Liver (tissue), 8 donors: ENCODE measurements at regions not wholly inside any gene's neighbourhood (a gene's known extent, or its start where the extent isn't known, plus 50 kb on each side); places are given as distances from the start of the nearest gene placed in this dataset.

Source experiments
- DNase-seq: peaks from one replicate; pipeline ENCODE4 v3.0.0-alpha.2; 2017; ENCODE audit warnings: low spot score
- H3K27ac ChIP-seq, 2 donors: one replicate each; pipeline ENCODE4 v1.7.0; 2013; ENCODE audit warnings: inconsistent platforms in 2 of 2, low read length in 2 of 2, control low read depth in 1 of 2, low read depth in 1 of 2, mild to moderate bottlenecking in 1 of 2
- H3K27me3 ChIP-seq, 4 donors: one replicate each; pipeline versions ENCODE4 v1.6.1 to v1.7.0; 2013; ENCODE audit warnings: low read length in 3 of 4, inconsistent platforms in 1 of 4, mild to moderate bottlenecking in 1 of 4, moderate library complexity in 1 of 4; ENCODE audit not compliant: control insufficient read depth in 4 of 4, insufficient read depth in 4 of 4
- H3K36me3 ChIP-seq, 4 donors: one replicate each; pipeline versions ENCODE4 v1.6.1 to v1.7.0; 2013; ENCODE audit warnings: low read length in 3 of 4, mild to moderate bottlenecking in 3 of 4, low read depth in 1 of 4, moderate library complexity in 1 of 4; ENCODE audit not compliant: control insufficient read depth in 4 of 4, insufficient read depth in 3 of 4
- H3K4me1 ChIP-seq, 4 donors: one replicate each; pipeline versions ENCODE4 v1.6.1 to v1.7.0; 2013; ENCODE audit warnings: low read length in 3 of 4, mild to moderate bottlenecking in 3 of 4, moderate library complexity in 1 of 4; ENCODE audit not compliant: control insufficient read depth in 4 of 4, insufficient read depth in 4 of 4
- H3K4me3 ChIP-seq, 3 donors: one replicate each; pipeline versions ENCODE4 v1.6.1 to v1.7.0; 2013; ENCODE audit warnings: low read length in 3 of 3, control low read depth in 1 of 3, low read depth in 1 of 3, mild to moderate bottlenecking in 1 of 3
- H3K9ac ChIP-seq, 2 donors: one replicate each; pipeline ENCODE4 v1.7.0; 2013; ENCODE audit warnings: low read length in 2 of 2, mild to moderate bottlenecking in 2 of 2, moderate library complexity in 2 of 2, control low read depth in 1 of 2, low read depth in 1 of 2
- H3K9me3 ChIP-seq, 4 donors: one replicate each; pipeline versions ENCODE4 v1.6.1 to v1.7.0; 2013; ENCODE audit warnings: low read length in 3 of 4; ENCODE audit not compliant: control insufficient read depth in 4 of 4
- EGR1 ChIP-seq, 2 donors: IDR thresholded peaks; 2 replicates each; pipeline ENCODE4 v1.6.1; 2016 to 2018; ENCODE audit warnings: antibody characterized with exemption in 2 of 2, low read depth in 2 of 2
- FOXA1 ChIP-seq: IDR thresholded peaks from 2 replicates; pipeline ENCODE4 v1.6.1; 2016; ENCODE audit warnings: antibody characterized with exemption
- FOXA2 ChIP-seq: IDR thresholded peaks from 2 replicates; pipeline ENCODE4 v1.6.1; 2016; ENCODE audit warnings: antibody characterized with exemption
- GABPA ChIP-seq, 2 donors: IDR thresholded peaks in 1 of 2; conservative IDR thresholded peaks in 1 of 2; 2 replicates each; pipeline ENCODE4 v1.6.1; 2016; ENCODE audit warnings: antibody characterized with exemption in 2 of 2, mild to moderate bottlenecking in 1 of 2, moderate library complexity in 1 of 2
- HNF4G ChIP-seq: IDR thresholded peaks from 2 replicates; pipeline ENCODE4 v1.6.1; 2016; ENCODE audit warnings: antibody characterized with exemption
- JUND ChIP-seq, 2 donors: IDR thresholded peaks; 2 replicates each; pipeline ENCODE4 v1.6.1; 2016; ENCODE audit warnings: antibody characterized with exemption in 2 of 2
- MAX ChIP-seq: IDR thresholded peaks from 2 replicates; pipeline ENCODE4 v1.6.1; 2016; ENCODE audit warnings: antibody characterized with exemption
- NR2F2 ChIP-seq: IDR thresholded peaks from 2 replicates; pipeline ENCODE4 v1.6.1; 2016; ENCODE audit warnings: antibody characterized with exemption
- RAD21 ChIP-seq, 2 donors: IDR thresholded peaks; 2 replicates each; pipeline ENCODE4 v1.6.1; 2016; ENCODE audit warnings: antibody characterized with exemption in 2 of 2, mild to moderate bottlenecking in 2 of 2
- RXRA ChIP-seq, 2 donors: IDR thresholded peaks; 2 replicates each; pipeline ENCODE4 v1.6.1; 2017 to 2018; ENCODE audit warnings: antibody characterized with exemption in 2 of 2, mild to moderate bottlenecking in 1 of 2
- SP1 ChIP-seq: IDR thresholded peaks from 2 replicates; pipeline ENCODE4 v1.6.1; 2018; ENCODE audit warnings: antibody characterized with exemption, mild to moderate bottlenecking
- TAF1 ChIP-seq: conservative IDR thresholded peaks from 2 replicates; pipeline ENCODE4 v1.6.1; 2016; ENCODE audit warnings: antibody characterized with exemption, mild to moderate bottlenecking
- YY1 ChIP-seq: IDR thresholded peaks from 2 replicates; pipeline ENCODE4 v1.6.1; 2016; ENCODE audit warnings: antibody characterized with exemption, mild to moderate bottlenecking
- ZBTB33 ChIP-seq: IDR thresholded peaks from 2 replicates; pipeline ENCODE4 v1.6.1; 2016; ENCODE audit warnings: antibody characterized with exemption
- WGBS: extraction: QIAGEN DNeasy Blood & Tissue Kit; methylation state at CpG from one replicate; pipeline ENCODE4 v1.1.7; 2013; 5-methylcytosine and 5-hydroxymethylcytosine counted together
- TF ChIP-seq, protein P1 (sequence below): IDR thresholded peaks from 2 replicates; pipeline ENCODE4 v1.6.1; 2016; ENCODE audit warnings: antibody characterized with exemption
- TF ChIP-seq, protein P2 (sequence below): fragments of 150-350 bp; IDR thresholded peaks from 2 replicates; pipeline ENCODE4 v1.5.1; 2017; ENCODE audit warnings: improper control_type of control experiment, low read depth, low read length; ENCODE audit not compliant: missing input control
- donor health status: healthy.
- donor health status: healthy.
- donor health status: healthy.
- donor health status: healthy.
- donor health status: healthy.

- 85% methylated on average over 7 of the region's 7 CpGs for WGBS
- H3K27me3 ChIP-seq = no peaks in the 10 kb centered on the region
Measured at GRCh38 chr11:129290966-129291365, 84.7 kb upstream of the BARX2 start.

DNA sequence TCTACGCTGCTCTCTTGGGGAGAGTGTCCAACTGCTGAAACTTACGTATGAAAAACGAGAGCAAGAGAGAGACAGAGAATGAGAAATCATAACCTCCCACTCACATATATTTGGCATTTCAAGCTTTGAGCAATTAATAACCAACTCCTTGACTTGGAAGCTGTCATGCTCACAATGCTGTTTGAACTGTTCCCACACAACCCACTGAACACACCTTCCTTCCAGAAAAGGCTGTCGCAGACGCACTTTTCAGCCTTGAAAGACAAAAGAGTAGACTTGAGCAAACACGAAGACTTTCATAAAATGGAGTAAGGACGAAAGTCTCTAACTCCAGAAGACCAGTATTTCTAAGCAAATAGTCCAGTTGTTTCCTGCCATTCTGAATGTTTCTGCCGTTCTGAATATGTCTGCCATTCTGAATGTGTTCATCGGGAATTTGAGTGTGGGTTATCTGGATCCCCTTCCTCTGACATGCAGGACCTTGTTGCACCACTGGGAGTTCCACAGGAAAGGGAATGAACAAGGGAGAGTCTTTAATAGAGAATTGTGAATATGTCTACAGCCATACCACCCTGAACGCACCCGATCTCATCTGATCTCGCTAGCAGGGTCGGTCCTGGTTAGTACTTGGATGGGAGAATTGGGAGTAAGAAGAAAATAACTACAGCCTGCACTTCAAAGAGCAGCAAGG lies 86.2 kb upstream of the BARX2 start:
- H3K4me1 ChIP-seq = peaks cover 0 to 17% (median 8%) of the 10 kb centered on the region in 4 donors
- no peaks in the 10 kb centered on the region for H3K36me3 ChIP-seq
- H3K27ac ChIP-seq = no peak overlapping the region
- no peak overlapping the region for H3K4me3 ChIP-seq
- H3K9ac ChIP-seq = no peak overlapping the region
- no peak for DNase-seq
- no peaks in the 10 kb centered on the region for H3K9me3 ChIP-seq
- 94% methylated on average over 13 of the region's 13 CpGs for WGBS
- TF ChIP-seq RAD21 (IDR thresholded peaks at IDR 0.05) = no peak
- no peak for TF ChIP-seq MAX
- TF ChIP-seq FOXA1 = no peak
- no peak for TF ChIP-seq JUND (IDR thresholded peaks at IDR 0.05)
- TF ChIP-seq RXRA (IDR thresholded peaks at IDR 0.05) = no peak
- no peak for TF ChIP-seq YY1
- TF ChIP-seq GABPA (IDR thresholded peaks at IDR 0.05 in 1 of 2, conservative IDR thresholded peaks at IDR 0.05 in 1 of 2) = no peak
- no peak for TF ChIP-seq HNF4G
- no peaks in the 10 kb centered on the region for H3K27me3 ChIP-seq

More at GRCh38 chr11:129290966-129291365, 84.7 kb upstream of the BARX2 start:
- Histone ChIP-seq H3K4me3 (no peak overlapping the region), H3K27ac (no peak overlapping the region), H3K9me3 (no peaks in the 10 kb centered on the region), H3K4me1 (peaks cover 0 to 10% (median 5%) of the 10 kb centered on the region in 4 donors), H3K36me3 (no peaks in the 10 kb centered on the region), H3K9ac (no peak overlapping the region)
- TF ChIP-seq RAD21 (IDR thresholded peaks at IDR 0.05) (no peak), SP1 (no peak), GABPA (IDR thresholded peaks at IDR 0.05 in 1 of 2, conservative IDR thresholded peaks at IDR 0.05 in 1 of 2) (no peak), RXRA (IDR thresholded peaks at IDR 0.05) (no peak), ZBTB33 (no peak)
- TF ChIP-seq, protein P1, sequence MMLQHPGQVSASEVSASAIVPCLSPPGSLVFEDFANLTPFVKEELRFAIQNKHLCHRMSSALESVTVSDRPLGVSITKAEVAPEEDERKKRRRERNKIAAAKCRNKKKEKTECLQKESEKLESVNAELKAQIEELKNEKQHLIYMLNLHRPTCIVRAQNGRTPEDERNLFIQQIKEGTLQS = no peak
- TF ChIP-seq, protein P2, sequence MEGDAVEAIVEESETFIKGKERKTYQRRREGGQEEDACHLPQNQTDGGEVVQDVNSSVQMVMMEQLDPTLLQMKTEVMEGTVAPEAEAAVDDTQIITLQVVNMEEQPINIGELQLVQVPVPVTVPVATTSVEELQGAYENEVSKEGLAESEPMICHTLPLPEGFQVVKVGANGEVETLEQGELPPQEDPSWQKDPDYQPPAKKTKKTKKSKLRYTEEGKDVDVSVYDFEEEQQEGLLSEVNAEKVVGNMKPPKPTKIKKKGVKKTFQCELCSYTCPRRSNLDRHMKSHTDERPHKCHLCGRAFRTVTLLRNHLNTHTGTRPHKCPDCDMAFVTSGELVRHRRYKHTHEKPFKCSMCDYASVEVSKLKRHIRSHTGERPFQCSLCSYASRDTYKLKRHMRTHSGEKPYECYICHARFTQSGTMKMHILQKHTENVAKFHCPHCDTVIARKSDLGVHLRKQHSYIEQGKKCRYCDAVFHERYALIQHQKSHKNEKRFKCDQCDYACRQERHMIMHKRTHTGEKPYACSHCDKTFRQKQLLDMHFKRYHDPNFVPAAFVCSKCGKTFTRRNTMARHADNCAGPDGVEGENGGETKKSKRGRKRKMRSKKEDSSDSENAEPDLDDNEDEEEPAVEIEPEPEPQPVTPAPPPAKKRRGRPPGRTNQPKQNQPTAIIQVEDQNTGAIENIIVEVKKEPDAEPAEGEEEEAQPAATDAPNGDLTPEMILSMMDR = no peak
- DNase-seq = no peak

GRCh38 chr11:129287920-129288319 lies 87.7 kb upstream of the BARX2 start:
- H3K9me3 ChIP-seq = no peaks in the 10 kb centered on the region
- 84% methylated on average over 3 of the region's 3 CpGs for WGBS
- no peak for DNase-seq
- no peak overlapping the region for H3K27ac ChIP-seq
- no peaks in the 10 kb centered on the region for H3K36me3 ChIP-seq
- no peak overlapping the region for H3K4me3 ChIP-seq
- H3K4me1 ChIP-seq = peaks cover 0 to 19% (median 8%) of the 10 kb centered on the region in 4 donors
- H3K27me3 ChIP-seq = no peaks in the 10 kb centered on the region
- no peak overlapping the region for H3K9ac ChIP-seq
- no peak for TF ChIP-seq FOXA2
- no peak for TF ChIP-seq YY1
- TF ChIP-seq TAF1 = no peak
- no peak for TF ChIP-seq RAD21 (IDR thresholded peaks at IDR 0.05)
- TF ChIP-seq RXRA (IDR thresholded peaks at IDR 0.05) = no peak
- TF ChIP-seq, protein P1 = no peak
- no peak for TF ChIP-seq HNF4G
- no peak for TF ChIP-seq NR2F2
- no peak for TF ChIP-seq EGR1 (IDR thresholded peaks at IDR 0.05; ENCODE audit: low read depth in 2 of 2)
- TF ChIP-seq MAX = no peak
- no peak for TF ChIP-seq FOXA1
- TF ChIP-seq, protein P2 = no peak
- TF ChIP-seq ZBTB33 = no peak
- TF ChIP-seq JUND (IDR thresholded peaks at IDR 0.05) = no peak
- TF ChIP-seq GABPA (IDR thresholded peaks at IDR 0.05 in 1 of 2, conservative IDR thresholded peaks at IDR 0.05 in 1 of 2) = no peak
